OCI-LY7 (cell line): ENCODE measurements at regions not wholly inside any gene's neighbourhood (a gene's known extent, or its start where the extent isn't known, plus 50 kb on each side); places are given as distances from the start of the nearest gene placed in this dataset.

ENCODE experiments used
- EZH2phosphoT487 ChIP-seq: fragments of 200-600 bp; sonication (generic); IDR thresholded peaks from 2 replicates; pipeline ENCODE4 v1.6.1; 2018; ENCODE audit warnings: low read depth, borderline replicate concordance, mild to moderate bottlenecking, mixed run types, antibody characterized with exemption, low read length, moderate library complexity, mixed read lengths
- TF ChIP-seq, protein P1 (sequence below): fragments of 200-600 bp; sonication (generic); conservative IDR thresholded peaks from 2 replicates; pipeline ENCODE4 v1.5.1; 2014; ENCODE audit warnings: mild to moderate bottlenecking, antibody characterized with exemption, low read length, moderate library complexity, mixed read lengths

DNA sequence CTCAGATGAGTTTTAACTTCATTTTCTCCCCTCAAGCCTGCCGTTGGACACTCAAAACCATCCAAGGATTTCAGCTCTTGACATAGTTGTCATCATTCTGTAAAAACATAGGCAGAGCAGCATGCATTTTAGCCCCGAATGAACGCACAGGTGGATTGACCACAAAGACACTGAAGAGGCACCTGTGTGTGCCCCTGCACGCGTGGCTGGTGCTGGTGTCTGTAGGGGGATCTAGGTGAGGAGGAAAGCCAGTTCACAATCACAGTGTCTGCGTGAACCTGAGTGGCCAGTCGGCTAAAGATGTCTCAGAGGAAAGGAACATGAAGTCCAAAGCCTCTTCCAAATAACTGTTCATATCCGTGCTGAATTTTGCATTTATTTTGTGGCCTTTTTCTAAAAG lies 309.2 kb downstream of the QKI start:
- TF ChIP-seq, protein P1, sequence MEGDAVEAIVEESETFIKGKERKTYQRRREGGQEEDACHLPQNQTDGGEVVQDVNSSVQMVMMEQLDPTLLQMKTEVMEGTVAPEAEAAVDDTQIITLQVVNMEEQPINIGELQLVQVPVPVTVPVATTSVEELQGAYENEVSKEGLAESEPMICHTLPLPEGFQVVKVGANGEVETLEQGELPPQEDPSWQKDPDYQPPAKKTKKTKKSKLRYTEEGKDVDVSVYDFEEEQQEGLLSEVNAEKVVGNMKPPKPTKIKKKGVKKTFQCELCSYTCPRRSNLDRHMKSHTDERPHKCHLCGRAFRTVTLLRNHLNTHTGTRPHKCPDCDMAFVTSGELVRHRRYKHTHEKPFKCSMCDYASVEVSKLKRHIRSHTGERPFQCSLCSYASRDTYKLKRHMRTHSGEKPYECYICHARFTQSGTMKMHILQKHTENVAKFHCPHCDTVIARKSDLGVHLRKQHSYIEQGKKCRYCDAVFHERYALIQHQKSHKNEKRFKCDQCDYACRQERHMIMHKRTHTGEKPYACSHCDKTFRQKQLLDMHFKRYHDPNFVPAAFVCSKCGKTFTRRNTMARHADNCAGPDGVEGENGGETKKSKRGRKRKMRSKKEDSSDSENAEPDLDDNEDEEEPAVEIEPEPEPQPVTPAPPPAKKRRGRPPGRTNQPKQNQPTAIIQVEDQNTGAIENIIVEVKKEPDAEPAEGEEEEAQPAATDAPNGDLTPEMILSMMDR = no peak
- TF ChIP-seq EZH2phosphoT487 = no peak
